ENCODE measurements at regions not wholly inside any gene's neighbourhood (a gene's known extent, or its start where the extent isn't known, plus 50 kb on each side); places are given as distances from the start of the nearest gene placed in this dataset.

DNA sequence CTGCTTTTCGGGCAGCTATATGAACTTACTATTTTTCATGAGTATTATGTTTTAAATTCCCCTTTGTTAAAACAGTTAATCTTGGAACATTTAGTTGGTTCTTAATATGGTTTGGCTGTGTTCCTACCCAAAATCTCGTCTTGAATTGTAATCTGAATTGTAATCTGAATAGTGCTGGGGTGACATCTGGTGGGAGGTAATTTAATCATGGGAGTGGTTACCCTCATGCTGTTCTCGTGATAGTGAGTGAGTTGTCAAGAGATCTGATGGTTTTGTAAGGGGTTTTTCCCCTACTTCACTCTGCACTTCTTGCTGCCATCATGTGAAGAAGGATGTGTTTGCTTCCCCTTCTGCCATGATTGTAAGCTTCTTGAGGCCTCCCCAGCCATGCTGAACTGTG lies 305.4 kb upstream of the MAP3K7 start:
- ATAC-seq (ENCODE audit: insufficient read depth, low FRiP score): no peak
- TF ChIP-seq, protein P1, sequence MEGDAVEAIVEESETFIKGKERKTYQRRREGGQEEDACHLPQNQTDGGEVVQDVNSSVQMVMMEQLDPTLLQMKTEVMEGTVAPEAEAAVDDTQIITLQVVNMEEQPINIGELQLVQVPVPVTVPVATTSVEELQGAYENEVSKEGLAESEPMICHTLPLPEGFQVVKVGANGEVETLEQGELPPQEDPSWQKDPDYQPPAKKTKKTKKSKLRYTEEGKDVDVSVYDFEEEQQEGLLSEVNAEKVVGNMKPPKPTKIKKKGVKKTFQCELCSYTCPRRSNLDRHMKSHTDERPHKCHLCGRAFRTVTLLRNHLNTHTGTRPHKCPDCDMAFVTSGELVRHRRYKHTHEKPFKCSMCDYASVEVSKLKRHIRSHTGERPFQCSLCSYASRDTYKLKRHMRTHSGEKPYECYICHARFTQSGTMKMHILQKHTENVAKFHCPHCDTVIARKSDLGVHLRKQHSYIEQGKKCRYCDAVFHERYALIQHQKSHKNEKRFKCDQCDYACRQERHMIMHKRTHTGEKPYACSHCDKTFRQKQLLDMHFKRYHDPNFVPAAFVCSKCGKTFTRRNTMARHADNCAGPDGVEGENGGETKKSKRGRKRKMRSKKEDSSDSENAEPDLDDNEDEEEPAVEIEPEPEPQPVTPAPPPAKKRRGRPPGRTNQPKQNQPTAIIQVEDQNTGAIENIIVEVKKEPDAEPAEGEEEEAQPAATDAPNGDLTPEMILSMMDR (IDR thresholded peaks at IDR 0.05; ENCODE audit: control extremely low read depth, extremely low read depth): no peak
- H3K9me3 ChIP-seq (ENCODE audit: control insufficient read depth in 4 of 4, insufficient read depth in 3 of 4, low read length in 3 of 4): no peaks in the 10 kb centered on the region
- H3K36me3 ChIP-seq (ENCODE audit: control insufficient read depth in 4 of 4, insufficient read depth in 4 of 4, low read length in 4 of 4): no peaks in the 10 kb centered on the region
- WGBS, 2 donors: 48 to 58% methylated on average over 3 of the region's 3 CpGs
- no peak overlapping the region for H3K4me3 ChIP-seq
- H3K27ac ChIP-seq (ENCODE audit: low read depth in 1 of 2, low read length in 1 of 2): no peak overlapping the region
- H3K4me1 ChIP-seq (ENCODE audit: control insufficient read depth in 5 of 5, insufficient read depth in 5 of 5, low read length in 5 of 5): no peaks in the 10 kb centered on the region
- peak in 1 of 3 donors; percentile 23 for DNase-seq
- no peak overlapping the region for H3K9ac ChIP-seq (ENCODE audit: insufficient read depth in 1 of 2, low read length in 2 of 2)
- no peaks in the 10 kb centered on the region for H3K27me3 ChIP-seq (ENCODE audit: control insufficient read depth in 3 of 3, insufficient read depth in 3 of 3, low read length in 2 of 3)

DNA sequence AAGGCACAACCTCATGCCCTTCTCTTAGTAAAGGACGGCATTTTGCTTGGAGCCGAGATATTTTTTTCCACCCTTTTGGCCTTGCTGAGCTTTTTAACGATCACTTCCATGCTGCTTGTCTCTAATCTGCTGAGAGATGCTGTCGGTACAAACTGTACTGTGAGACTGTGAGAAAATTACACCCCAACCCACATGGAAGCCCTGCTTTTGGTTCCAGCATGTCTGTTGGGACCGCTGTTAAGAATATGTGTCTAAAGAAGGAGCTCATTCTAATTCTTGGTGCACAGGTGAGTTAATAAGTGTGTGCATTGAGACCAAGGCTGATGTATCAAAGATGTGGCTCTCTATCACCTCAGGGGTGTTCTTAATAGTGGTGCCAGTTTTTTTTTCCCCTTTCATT lies 304.5 kb upstream of the MAP3K7 start:
- Histone ChIP-seq H3K36me3 (ENCODE audit: control insufficient read depth in 4 of 4, insufficient read depth in 4 of 4, low read length in 4 of 4) (no peaks in the 10 kb centered on the region), H3K4me1 (ENCODE audit: control insufficient read depth in 5 of 5, insufficient read depth in 5 of 5, low read length in 5 of 5) (no peaks in the 10 kb centered on the region), H3K9ac (ENCODE audit: insufficient read depth in 1 of 2, low read length in 2 of 2) (no peak overlapping the region), H3K4me3 (no peak overlapping the region), H3K9me3 (ENCODE audit: control insufficient read depth in 4 of 4, insufficient read depth in 3 of 4, low read length in 3 of 4) (no peaks in the 10 kb centered on the region), H3K27me3 (ENCODE audit: control insufficient read depth in 3 of 3, insufficient read depth in 3 of 3, low read length in 2 of 3) (no peaks in the 10 kb centered on the region), H3K27ac (ENCODE audit: low read depth in 1 of 2, low read length in 1 of 2) (no peak overlapping the region)
- TF ChIP-seq, protein P1 (IDR thresholded peaks at IDR 0.05; ENCODE audit: control extremely low read depth, extremely low read depth): no peak
- no peak for DNase-seq
- 77 to 83% methylated on average over 5 of the region's 5 CpGs for WGBS, 2 donors
- no peak for ATAC-seq (ENCODE audit: insufficient read depth, low FRiP score)

DNA sequence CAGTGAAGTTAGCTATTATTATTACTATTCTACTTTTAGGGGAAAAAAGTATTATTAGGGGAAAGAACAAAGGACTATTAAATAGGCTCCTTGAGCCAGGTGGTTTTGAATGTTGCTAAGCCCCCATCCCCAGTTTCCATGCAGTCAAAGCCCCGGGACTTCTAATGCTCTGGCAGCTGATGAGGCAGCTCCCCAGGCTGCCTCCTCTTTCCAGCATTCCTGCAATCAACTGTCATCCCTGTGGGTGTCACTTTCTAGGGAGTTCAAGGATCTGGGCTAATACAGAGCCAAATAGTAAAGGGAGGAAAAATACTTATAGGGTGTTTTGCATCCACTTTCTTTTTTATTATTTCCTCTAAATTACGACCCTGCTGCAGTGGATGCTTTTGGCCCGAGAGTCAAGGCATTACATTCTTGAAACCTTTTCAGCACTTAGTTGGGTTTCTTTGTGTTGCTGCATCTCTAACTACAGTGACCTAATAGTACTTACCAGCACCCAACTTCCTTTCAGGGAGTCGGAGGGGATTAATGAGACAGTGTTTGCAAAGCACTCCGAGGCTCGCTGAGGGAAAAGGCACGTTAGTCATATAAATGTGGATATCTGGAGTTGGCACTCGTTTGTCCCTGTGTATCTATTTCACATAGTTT lies 303.9 kb upstream of the MAP3K7 start:
- Histone ChIP-seq H3K36me3 (ENCODE audit: control insufficient read depth in 4 of 4, insufficient read depth in 4 of 4, low read length in 4 of 4) (no peaks in the 10 kb centered on the region), H3K9me3 (ENCODE audit: control insufficient read depth in 4 of 4, insufficient read depth in 3 of 4, low read length in 3 of 4) (no peaks in the 10 kb centered on the region), H3K27ac (ENCODE audit: low read depth in 1 of 2, low read length in 1 of 2) (no peak overlapping the region), H3K9ac (ENCODE audit: insufficient read depth in 1 of 2, low read length in 2 of 2) (no peak overlapping the region), H3K4me3 (no peak overlapping the region), H3K27me3 (ENCODE audit: control insufficient read depth in 3 of 3, insufficient read depth in 3 of 3, low read length in 2 of 3) (no peaks in the 10 kb centered on the region), H3K4me1 (ENCODE audit: control insufficient read depth in 5 of 5, insufficient read depth in 5 of 5, low read length in 5 of 5) (no peaks in the 10 kb centered on the region)
- ATAC-seq (ENCODE audit: insufficient read depth, low FRiP score) (no peak), DNase-seq (peak in 2 of 3 donors; percentile 28 to 32)
- 46 to 63% methylated on average over 8 of the region's 8 CpGs for WGBS, 2 donors
- TF ChIP-seq, protein P1 (IDR thresholded peaks at IDR 0.05; ENCODE audit: control extremely low read depth, extremely low read depth): no peak

DNA sequence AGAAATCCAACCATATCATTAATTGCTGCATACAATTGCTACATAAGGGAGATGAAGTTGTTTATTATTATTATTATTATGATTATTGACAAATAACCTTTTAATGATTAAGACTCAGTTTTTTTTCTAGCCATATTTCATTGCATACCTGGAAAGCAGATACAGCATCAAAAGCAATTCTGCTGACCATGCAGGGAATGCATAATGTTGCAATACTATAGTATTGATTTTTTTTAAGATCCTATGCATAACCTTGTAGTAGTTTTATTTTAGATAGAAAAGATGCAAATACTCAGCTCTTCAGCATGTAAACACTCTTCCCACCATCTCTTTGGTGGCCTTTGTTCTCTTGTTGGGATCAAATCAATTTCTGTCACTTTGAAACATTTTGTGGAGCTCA lies 300.9 kb upstream of the MAP3K7 start:
- no peak for DNase-seq
- TF ChIP-seq, protein P1 (IDR thresholded peaks at IDR 0.05; ENCODE audit: control extremely low read depth, extremely low read depth): no peak
- Histone ChIP-seq H3K36me3 (ENCODE audit: control insufficient read depth in 4 of 4, insufficient read depth in 4 of 4, low read length in 4 of 4) (no peaks in the 10 kb centered on the region), H3K4me1 (ENCODE audit: control insufficient read depth in 5 of 5, insufficient read depth in 5 of 5, low read length in 5 of 5) (peaks cover 0 to 1% (median 0%) of the 10 kb centered on the region in 5 donors), H3K27ac (ENCODE audit: low read depth in 1 of 2, low read length in 1 of 2) (no peak overlapping the region), H3K27me3 (ENCODE audit: control insufficient read depth in 3 of 3, insufficient read depth in 3 of 3, low read length in 2 of 3) (no peaks in the 10 kb centered on the region), H3K4me3 (no peak overlapping the region), H3K9me3 (ENCODE audit: control insufficient read depth in 4 of 4, insufficient read depth in 3 of 4, low read length in 3 of 4) (no peaks in the 10 kb centered on the region), H3K9ac (ENCODE audit: insufficient read depth in 1 of 2, low read length in 2 of 2) (no peak overlapping the region)
- no peak for ATAC-seq (ENCODE audit: insufficient read depth, low FRiP score)

Measured in lung (tissue), 11 donors.